ENCODE measurements at regions not wholly inside any gene's neighbourhood (a gene's known extent, or its start where the extent isn't known, plus 50 kb on each side); places are given as distances from the start of the nearest gene placed in this dataset.

DNA sequence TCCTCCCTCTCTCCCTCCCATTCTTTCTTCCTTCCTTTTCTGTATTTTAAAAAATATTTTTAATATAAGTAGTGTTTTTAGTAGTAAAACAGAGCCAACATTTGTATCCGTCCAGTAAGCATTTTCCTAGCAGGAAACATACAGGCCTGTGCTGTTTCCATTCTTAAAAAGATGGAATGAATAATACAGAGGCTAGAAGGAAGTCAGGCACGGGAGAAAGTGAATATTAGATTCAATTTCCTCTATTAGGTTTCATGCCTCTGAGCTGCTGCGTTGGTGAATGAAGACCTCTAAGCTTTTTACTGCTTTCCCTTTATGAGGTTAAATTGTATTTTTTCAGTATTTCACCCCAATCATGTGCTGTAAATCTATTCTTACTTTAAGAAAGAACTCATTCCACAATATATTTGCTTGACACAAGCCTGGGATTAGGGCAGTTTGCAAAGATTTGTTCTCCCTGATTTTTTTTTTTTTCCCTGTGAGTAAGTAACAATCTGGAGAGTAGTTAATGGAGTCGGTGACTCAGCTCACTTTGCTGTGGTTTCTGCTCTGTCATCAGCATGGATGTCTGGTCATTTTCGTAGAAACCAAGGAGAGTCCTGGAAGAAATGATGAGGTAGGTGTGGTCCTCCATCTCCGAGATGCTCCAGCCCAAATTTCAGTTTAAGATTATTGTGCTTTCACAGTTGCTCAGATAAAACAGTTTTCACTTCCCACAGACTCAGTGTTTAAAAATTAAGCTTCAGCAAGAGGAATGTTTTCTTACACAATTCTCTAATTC, 76.1 kb upstream of the PITRM1 start:
- Histone ChIP-seq H3K9ac (ENCODE audit: low read depth in 1 of 2, low read length in 2 of 2) (peak overlapping the region in 1 of 2 donors; percentile 11), H3K27ac (ENCODE audit: low read depth, low read length) (peak overlapping the region; percentile 43), H3K9me3 (ENCODE audit: control insufficient read depth in 1 of 2, low read length in 2 of 2) (no peaks in the 10 kb centered on the region), H3K4me1 (ENCODE audit: control insufficient read depth in 1 of 2, insufficient read depth in 2 of 2, low read length in 2 of 2) (no peaks in the 10 kb centered on the region), H3K4me3 (ENCODE audit: low read depth in 1 of 2, low read length in 2 of 2) (no peak overlapping the region), H3K27me3 (ENCODE audit: control insufficient read depth in 1 of 2, insufficient read depth in 2 of 2, low read length in 2 of 2) (no peaks in the 10 kb centered on the region), H3K36me3 (ENCODE audit: control insufficient read depth in 1 of 2, insufficient read depth in 2 of 2, low read length in 2 of 2) (no peaks in the 10 kb centered on the region)

DNA sequence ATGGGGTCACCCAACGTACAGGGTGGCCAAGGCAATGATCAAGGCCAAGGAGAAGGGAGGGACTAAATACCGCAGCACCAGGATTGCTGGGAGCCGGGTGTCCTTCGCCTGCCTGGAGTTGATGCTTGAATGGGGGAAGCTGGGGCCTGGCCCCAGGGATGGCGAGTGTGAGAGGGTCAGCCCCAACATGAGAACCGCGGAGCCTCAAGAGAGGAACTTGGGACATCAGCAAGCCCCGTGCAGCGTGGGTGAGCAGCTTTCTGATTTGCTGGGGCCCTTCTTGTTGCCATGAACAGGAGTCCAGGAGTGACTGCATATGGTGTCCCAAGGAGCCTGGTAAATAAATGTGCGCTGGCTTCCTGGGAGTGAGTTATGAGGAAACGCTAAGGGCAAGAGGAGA, 72.8 kb upstream of the PITRM1 start:
- Histone ChIP-seq H3K27ac (ENCODE audit: low read depth, low read length) (no peak overlapping the region), H3K4me1 (ENCODE audit: control insufficient read depth in 1 of 2, insufficient read depth in 2 of 2, low read length in 2 of 2) (no peaks in the 10 kb centered on the region), H3K9me3 (ENCODE audit: control insufficient read depth in 1 of 2, low read length in 2 of 2) (no peaks in the 10 kb centered on the region), H3K27me3 (ENCODE audit: control insufficient read depth in 1 of 2, insufficient read depth in 2 of 2, low read length in 2 of 2) (no peaks in the 10 kb centered on the region), H3K4me3 (ENCODE audit: low read depth in 1 of 2, low read length in 2 of 2) (no peak overlapping the region), H3K9ac (ENCODE audit: low read depth in 1 of 2, low read length in 2 of 2) (no peak overlapping the region), H3K36me3 (ENCODE audit: control insufficient read depth in 1 of 2, insufficient read depth in 2 of 2, low read length in 2 of 2) (no peaks in the 10 kb centered on the region)

DNA sequence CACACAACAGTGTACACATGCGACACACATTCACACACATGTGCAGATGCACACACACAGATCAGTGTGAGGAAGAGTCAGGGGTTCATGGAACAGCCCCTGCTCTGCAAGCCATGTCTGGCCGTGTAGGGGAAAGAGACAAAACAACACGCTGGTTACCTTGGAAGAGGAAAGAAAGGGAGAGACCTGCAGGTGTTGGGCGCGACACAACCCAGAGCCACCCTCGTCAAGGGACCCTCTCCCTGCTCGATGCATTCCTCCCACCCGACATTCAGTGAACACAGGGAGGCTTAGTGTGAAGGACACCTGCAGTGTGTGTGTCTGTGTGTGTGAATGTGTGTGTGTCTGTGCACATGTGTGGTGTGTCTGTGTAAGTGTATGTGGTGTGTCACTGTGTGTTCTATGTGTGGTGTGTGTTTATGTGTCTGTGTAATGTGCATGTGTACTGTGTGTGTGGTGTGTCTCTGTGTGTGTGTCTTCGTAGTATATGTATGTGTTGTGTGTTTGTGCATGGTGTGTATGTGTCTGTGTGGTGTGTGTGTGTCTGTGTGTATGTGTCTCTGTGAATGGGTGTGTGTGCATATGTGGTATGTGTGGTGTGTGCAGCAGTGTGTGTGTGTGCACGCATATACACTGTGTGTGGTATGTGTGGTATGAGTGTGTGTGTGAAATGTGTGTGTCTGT, 69.5 kb upstream of the PITRM1 start:
- no peaks in the 10 kb centered on the region for H3K27me3 ChIP-seq (ENCODE audit: control insufficient read depth in 1 of 2, insufficient read depth in 2 of 2, low read length in 2 of 2)
- no peaks in the 10 kb centered on the region for H3K4me1 ChIP-seq (ENCODE audit: control insufficient read depth in 1 of 2, insufficient read depth in 2 of 2, low read length in 2 of 2)
- no peak overlapping the region for H3K27ac ChIP-seq (ENCODE audit: low read depth, low read length)
- no peak overlapping the region for H3K4me3 ChIP-seq (ENCODE audit: low read depth in 1 of 2, low read length in 2 of 2)
- no peak overlapping the region for H3K9ac ChIP-seq (ENCODE audit: low read depth in 1 of 2, low read length in 2 of 2)
- no peaks in the 10 kb centered on the region for H3K9me3 ChIP-seq (ENCODE audit: control insufficient read depth in 1 of 2, low read length in 2 of 2)
- H3K36me3 ChIP-seq (ENCODE audit: control insufficient read depth in 1 of 2, insufficient read depth in 2 of 2, low read length in 2 of 2), result no peaks in the 10 kb centered on the region

DNA sequence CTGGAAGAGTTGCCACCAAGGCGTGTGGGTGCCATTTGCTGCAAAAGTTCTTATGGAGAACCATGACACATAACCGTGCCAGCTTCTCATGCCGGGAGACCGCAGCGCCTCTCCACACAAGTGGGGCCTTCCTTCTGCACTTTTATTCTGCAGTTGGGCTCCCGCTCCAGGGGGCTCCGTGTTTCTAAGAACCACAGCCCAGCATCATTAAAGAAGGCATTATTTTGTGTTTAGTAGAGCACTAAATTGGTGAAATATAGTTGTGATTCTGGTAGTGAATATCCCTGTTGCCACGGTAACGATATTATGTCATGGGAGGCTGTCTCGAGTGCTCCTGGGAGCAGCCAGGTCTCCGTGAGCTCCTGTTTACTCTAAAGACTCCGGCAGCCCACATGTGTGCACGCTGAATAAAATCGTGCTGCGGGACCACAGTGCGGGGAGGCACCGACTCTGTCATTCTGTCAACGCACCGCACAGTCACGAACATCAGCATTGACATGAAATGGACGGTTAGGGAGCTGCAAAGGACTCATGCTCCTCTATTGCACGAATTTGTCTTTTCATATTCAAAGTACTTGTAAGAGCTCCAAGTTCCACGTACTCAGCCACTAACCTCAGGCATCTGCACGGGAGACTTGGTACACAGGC, 68.8 kb upstream of the PITRM1 start:
- H3K4me3 ChIP-seq (ENCODE audit: low read depth in 1 of 2, low read length in 2 of 2), result no peak overlapping the region
- H3K4me1 ChIP-seq (ENCODE audit: control insufficient read depth in 1 of 2, insufficient read depth in 2 of 2, low read length in 2 of 2), result no peaks in the 10 kb centered on the region
- H3K9ac ChIP-seq (ENCODE audit: low read depth in 1 of 2, low read length in 2 of 2), result no peak overlapping the region
- H3K9me3 ChIP-seq (ENCODE audit: control insufficient read depth in 1 of 2, low read length in 2 of 2), result no peaks in the 10 kb centered on the region
- no peak overlapping the region for H3K27ac ChIP-seq (ENCODE audit: low read depth, low read length)
- H3K27me3 ChIP-seq (ENCODE audit: control insufficient read depth in 1 of 2, insufficient read depth in 2 of 2, low read length in 2 of 2), result no peaks in the 10 kb centered on the region
- H3K36me3 ChIP-seq (ENCODE audit: control insufficient read depth in 1 of 2, insufficient read depth in 2 of 2, low read length in 2 of 2), result no peaks in the 10 kb centered on the region

DNA sequence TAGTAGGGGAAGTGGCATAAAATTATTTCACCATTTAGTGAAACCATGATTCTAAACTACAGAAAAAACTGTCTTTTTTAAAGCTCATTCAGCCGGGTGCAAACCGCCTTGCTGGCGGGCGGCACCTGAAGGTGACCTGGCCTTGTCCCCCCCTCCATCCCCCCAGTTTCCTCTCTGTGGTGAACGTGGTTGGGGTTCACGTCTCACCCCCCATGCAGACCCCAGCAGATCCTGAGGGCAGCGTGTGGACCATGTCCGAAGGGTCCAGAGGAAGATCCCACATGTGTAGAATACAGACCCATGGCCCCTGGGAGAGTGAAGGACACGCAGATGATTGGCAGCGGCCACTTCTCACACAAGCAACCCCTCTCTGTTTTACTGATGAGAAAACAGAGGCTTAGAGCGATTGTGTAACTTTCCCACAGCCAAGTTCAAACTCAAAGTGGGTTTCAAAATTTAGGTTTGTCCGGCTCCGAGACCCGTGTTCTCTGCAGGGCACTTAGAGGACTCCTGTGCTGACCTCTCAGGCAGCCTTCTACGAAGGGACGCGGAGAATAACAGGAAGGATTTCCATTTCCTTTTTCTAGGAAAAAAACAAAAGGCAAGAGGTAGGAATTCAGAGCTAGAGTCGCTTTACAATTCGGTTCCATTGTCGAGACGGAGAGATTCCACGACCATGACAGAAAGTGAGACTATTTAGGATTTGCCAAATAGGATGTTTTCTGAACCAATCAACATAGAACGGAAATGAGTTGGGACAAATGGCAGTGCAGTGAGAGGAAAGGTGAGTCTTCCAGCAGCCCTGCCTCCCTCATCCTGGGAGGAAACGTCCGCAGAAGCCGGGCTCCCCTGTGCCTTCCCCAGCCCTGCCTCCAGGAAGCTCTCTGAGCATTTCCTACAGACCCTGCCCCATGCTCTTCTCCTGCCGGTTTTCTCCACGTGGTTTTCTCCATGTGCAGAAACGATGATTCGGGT, 67.6 kb upstream of the PITRM1 start:
- Histone ChIP-seq H3K9me3 (ENCODE audit: control insufficient read depth in 1 of 2, low read length in 2 of 2) (no peaks in the 10 kb centered on the region), H3K36me3 (ENCODE audit: control insufficient read depth in 1 of 2, insufficient read depth in 2 of 2, low read length in 2 of 2) (no peaks in the 10 kb centered on the region), H3K27ac (ENCODE audit: low read depth, low read length) (no peak overlapping the region), H3K27me3 (ENCODE audit: control insufficient read depth in 1 of 2, insufficient read depth in 2 of 2, low read length in 2 of 2) (no peaks in the 10 kb centered on the region), H3K4me1 (ENCODE audit: control insufficient read depth in 1 of 2, insufficient read depth in 2 of 2, low read length in 2 of 2) (no peaks in the 10 kb centered on the region), H3K4me3 (ENCODE audit: low read depth in 1 of 2, low read length in 2 of 2) (no peak overlapping the region), H3K9ac (ENCODE audit: low read depth in 1 of 2, low read length in 2 of 2) (no peak overlapping the region)

DNA sequence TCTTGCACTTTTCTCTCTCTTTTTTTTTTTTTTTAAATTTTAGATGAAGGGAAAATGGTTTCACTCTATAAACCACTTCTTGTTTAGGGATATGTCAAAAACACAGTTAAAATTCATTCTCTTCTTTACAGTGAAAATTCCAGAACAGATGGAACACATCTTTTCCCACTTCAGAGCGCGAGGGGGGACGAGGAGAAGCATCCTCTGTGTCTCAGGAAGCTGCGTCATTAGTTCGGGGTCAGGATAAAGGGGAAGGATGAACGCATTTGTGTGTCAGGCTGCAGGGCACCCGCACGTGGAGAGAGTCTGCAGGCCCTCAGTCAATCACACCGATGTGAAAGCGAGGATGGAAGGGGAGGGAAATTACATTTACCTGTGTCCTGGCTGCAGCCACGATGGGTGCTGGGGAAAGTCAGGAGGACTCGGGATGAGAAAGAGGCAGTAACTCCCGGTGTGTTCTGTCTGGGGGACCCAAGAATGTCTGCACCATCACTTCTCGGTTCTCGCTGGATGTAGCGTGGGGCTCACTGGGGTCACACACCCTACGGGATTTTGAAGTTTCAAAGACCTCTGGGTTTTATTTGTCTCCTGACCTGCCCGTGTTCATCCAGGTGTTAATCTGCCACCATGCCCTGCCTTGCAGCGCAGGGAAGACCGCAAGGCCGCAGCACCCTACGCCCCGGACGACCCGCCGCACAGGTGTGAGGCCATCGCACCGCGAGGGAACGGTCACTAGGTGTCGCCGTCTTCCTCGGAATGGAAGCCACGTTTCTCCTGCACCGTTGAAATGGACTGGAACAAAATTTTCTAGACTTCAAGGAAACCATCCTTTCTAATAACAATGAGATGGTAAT, 66.7 kb upstream of the PITRM1 start:
- no peaks in the 10 kb centered on the region for H3K4me1 ChIP-seq (ENCODE audit: control insufficient read depth in 1 of 2, insufficient read depth in 2 of 2, low read length in 2 of 2)
- no peak overlapping the region for H3K9ac ChIP-seq (ENCODE audit: low read depth in 1 of 2, low read length in 2 of 2)
- no peak overlapping the region for H3K4me3 ChIP-seq (ENCODE audit: low read depth in 1 of 2, low read length in 2 of 2)
- H3K36me3 ChIP-seq (ENCODE audit: control insufficient read depth in 1 of 2, insufficient read depth in 2 of 2, low read length in 2 of 2), result no peaks in the 10 kb centered on the region
- no peaks in the 10 kb centered on the region for H3K27me3 ChIP-seq (ENCODE audit: control insufficient read depth in 1 of 2, insufficient read depth in 2 of 2, low read length in 2 of 2)
- no peaks in the 10 kb centered on the region for H3K9me3 ChIP-seq (ENCODE audit: control insufficient read depth in 1 of 2, low read length in 2 of 2)
- no peak overlapping the region for H3K27ac ChIP-seq (ENCODE audit: low read depth, low read length)

DNA sequence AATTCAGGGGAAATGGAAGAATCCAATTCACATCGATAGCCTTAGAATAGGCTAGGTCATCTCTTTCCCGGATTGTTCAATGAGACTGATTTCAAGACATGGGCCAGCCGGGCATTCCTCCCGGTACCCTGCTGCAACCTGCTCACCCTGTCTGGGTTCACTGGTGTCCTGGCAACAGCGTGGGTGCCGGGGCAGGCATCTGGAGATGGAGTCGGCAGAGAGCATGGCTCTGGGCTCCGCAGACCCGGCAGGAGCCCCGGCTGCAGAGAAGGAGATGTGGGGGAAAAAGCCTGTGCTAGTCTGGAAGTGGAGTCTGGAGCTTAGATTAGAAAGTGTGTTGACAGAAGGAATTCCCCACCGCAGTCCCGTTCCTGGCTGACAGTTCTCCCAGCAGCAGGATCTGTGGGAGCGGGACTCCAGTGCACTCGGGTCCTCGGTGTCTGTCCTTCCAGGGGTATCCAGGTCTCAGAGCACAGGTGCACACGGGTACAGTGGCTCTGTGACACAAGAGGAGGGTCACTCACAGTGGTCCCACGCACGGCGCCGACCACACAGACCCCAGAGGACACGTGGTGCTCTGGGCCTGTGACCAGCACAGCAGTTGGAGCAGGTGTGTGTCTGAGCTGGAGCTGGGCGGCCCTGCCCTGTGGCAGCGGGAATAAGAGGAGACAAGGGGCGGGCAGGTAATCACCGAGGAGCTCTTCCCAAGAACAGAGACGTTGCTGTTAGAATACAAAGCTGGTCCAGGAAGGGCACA, 65.7 kb upstream of the PITRM1 start:
- Histone ChIP-seq H3K9ac (ENCODE audit: low read depth in 1 of 2, low read length in 2 of 2) (no peak overlapping the region), H3K4me3 (ENCODE audit: low read depth in 1 of 2, low read length in 2 of 2) (no peak overlapping the region), H3K9me3 (ENCODE audit: control insufficient read depth in 1 of 2, low read length in 2 of 2) (no peaks in the 10 kb centered on the region), H3K27ac (ENCODE audit: low read depth, low read length) (no peak overlapping the region), H3K27me3 (ENCODE audit: control insufficient read depth in 1 of 2, insufficient read depth in 2 of 2, low read length in 2 of 2) (no peaks in the 10 kb centered on the region), H3K4me1 (ENCODE audit: control insufficient read depth in 1 of 2, insufficient read depth in 2 of 2, low read length in 2 of 2) (no peaks in the 10 kb centered on the region), H3K36me3 (ENCODE audit: control insufficient read depth in 1 of 2, insufficient read depth in 2 of 2, low read length in 2 of 2) (no peaks in the 10 kb centered on the region)

DNA sequence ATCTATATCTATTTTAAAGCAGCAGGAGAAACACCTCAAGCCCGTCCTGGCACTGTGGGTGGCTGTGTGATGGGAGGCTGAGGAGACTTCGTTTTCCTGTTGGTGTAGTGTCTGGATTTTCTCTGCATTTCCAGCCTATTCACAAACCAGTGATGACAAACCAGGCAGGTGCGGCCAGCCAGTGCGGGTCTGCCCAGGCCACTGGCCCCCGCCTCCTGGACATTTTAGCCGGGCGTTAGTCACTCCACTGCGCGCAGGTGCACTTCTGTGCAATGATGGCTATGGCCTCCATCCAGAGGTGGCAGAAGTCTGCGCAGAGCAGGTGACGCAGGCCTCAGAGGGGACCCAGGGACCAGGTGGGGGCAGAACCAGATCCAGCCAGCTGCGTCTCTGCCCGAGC, 64.9 kb upstream of the PITRM1 start:
- no peaks in the 10 kb centered on the region for H3K9me3 ChIP-seq (ENCODE audit: control insufficient read depth in 1 of 2, low read length in 2 of 2)
- no peaks in the 10 kb centered on the region for H3K36me3 ChIP-seq (ENCODE audit: control insufficient read depth in 1 of 2, insufficient read depth in 2 of 2, low read length in 2 of 2)
- no peak overlapping the region for H3K4me3 ChIP-seq (ENCODE audit: low read depth in 1 of 2, low read length in 2 of 2)
- H3K27ac ChIP-seq (ENCODE audit: low read depth, low read length), result no peak overlapping the region
- no peak overlapping the region for H3K9ac ChIP-seq (ENCODE audit: low read depth in 1 of 2, low read length in 2 of 2)
- H3K4me1 ChIP-seq (ENCODE audit: control insufficient read depth in 1 of 2, insufficient read depth in 2 of 2, low read length in 2 of 2), result no peaks in the 10 kb centered on the region
- no peaks in the 10 kb centered on the region for H3K27me3 ChIP-seq (ENCODE audit: control insufficient read depth in 1 of 2, insufficient read depth in 2 of 2, low read length in 2 of 2)

Measured in duodenal mucosa (tissue), 2 donors.